Neural progenitor cell (in vitro differentiated cells): ENCODE measurements at regions not wholly inside any gene's neighbourhood (a gene's known extent, or its start where the extent isn't known, plus 50 kb on each side); places are given as distances from the start of the nearest gene placed in this dataset.

ENCODE experiments used
- CTCF ChIP-seq: fragments of 200-600 bp; sonication (generic); IDR thresholded peaks from 2 replicates; pipeline ENCODE4 v1.5.1; 2017; ENCODE audit warnings: antibody characterized with exemption, mild to moderate bottlenecking
- EZH2phosphoT487 ChIP-seq: fragments of 200-600 bp; sonication (generic); IDR thresholded peaks from 2 replicates; pipeline ENCODE4 v1.6.1; 2017; ENCODE audit warnings: antibody characterized with exemption

- TF ChIP-seq CTCF = no peak
- TF ChIP-seq EZH2phosphoT487 = no peak
Observed at GRCh38 chr19:31568724-31569123, 219.5 kb upstream of the TSHZ3 start.
